ENCODE measurements at regions not wholly inside any gene's neighbourhood (a gene's known extent, or its start where the extent isn't known, plus 50 kb on each side); places are given as distances from the start of the nearest gene placed in this dataset.
A peak's percentile ranks its signal among the peaks of the same experiment; 100 is the strongest.
"Not testable (repeated sequence)": the region's sequence is repeated elsewhere in the genome, so short reads cannot be mapped to it uniquely, and the experiment has no call there.

GRCh38 chr6:26175428-26176181 is 88.4 kb downstream of the HFE start:
- no peak for DNase-seq

DNA sequence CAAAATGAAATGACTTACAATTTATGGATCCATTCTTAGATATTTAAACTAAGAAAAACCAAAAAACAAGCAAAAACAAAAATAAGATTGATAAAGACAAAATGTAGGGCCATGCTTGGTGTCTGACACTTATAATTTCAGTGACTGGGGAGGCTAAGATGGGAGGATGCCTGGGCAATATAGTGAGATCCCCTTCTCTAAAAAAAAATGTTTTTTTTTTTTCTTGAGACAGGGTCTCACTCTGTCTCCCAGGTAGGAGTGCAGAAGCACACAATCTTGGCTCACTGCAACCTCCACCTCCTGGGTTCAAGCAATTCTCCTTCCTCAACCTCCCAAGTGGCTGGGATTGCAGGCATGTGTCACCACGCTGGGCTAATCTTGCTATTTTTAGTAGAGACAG is 92.4 kb downstream of the HFE start:
- no peak for DNase-seq

GRCh38 chr6:26180346-26180745 is 93.1 kb downstream of the HFE start:
- DNase-seq, result no peak

DNA sequence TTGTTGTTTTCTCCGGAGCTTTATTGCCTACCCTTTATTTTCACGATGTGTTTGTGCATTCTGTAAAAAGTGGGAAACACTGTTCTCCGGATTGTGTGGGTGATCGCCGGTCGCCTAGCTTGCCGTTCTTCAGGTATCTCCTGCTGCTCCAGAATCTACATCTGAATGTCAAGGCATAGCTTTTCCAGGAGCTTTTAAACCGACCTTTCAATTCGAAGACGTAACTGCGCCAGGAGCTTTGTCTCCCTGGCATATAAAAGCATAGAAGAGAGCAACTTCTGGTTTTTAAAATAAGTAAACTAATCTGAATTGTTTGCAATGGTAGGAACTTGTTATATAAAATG is 96.0 kb downstream of the HFE start:
- DNase-seq, result no peak

DNA sequence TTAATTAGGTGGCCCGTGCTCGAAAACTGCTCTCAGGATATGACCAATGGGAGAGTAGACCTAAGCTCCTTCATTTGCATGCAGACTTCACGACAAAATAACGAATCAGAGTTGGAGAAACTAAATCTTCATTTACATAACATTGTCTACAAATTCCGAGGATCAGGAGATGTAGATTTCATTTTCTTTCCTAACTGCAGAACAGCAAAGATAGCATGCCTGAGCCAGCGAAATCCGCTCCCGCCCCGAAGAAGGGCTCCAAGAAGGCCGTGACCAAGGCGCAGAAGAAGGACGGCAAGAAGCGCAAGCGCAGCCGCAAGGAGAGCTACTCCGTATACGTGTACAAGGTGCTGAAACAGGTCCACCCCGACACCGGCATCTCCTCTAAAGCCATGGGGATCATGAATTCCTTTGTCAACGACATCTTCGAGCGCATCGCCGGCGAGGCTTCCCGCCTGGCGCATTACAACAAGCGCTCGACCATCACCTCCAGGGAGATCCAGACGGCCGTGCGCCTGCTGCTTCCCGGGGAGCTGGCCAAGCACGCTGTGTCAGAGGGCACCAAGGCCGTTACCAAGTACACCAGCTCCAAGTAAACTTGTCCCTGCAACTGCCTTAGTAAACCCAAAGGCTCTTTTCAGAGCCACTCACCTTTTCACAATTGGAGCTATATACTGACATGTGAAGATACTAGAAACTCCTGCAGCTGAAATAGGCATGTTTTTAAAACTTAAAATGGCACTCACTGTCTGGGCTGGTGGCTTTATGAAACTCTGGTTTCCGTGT is 96.5 kb downstream of the HFE start:
- no peak for DNase-seq

- DNase-seq, result no peak
Measured at GRCh38 chr6:26184367-26184891, 97.2 kb downstream of the HFE start.

DNA sequence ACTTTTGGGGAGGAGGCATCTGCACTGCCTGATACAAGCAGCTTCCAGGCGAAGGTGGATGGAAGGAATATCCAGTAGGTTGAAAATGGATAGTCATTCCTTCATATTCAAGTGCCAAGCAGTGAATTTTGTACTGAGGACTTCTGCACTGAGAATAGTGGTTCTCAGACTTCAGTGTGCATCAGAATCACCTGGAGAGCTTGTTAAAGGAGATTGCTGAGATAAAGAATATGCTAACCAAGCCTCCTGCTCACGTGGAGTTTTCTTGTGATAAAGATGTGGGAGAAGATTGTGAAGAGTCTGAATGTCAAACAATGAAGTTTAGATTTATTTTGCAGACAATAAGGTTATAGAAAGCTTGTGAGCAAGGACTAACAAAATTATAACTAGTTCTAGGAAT is 97.8 kb downstream of the HFE start:
- DNase-seq, result no peak

GRCh38 chr6:26185802-26186201 is 98.6 kb downstream of the HFE start:
- DNase-seq, result no peak

GRCh38 chr6:26186652-26187051 is 99.4 kb downstream of the HFE start:
- DNase-seq, result no peak

DNA sequence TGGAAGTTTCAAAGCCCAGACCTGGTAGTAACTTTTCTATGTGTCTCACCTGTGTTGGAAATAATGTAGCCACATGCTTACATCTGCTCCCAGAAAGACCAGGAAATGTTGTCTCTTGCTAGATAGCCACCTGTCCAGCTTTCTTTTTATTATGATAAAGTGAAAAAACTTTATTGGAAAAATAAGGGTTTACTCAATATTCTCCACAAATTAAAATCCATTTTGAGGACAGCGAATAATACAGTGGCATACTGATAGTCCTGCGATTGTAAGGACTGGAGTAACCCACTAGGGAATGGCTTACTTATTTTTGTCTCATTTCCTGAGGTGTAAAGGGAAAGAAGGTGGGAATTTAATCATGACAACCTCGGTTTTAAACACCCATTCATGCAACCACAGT is 100.1 kb downstream of the HFE start:
- no peak for DNase-seq

DNA sequence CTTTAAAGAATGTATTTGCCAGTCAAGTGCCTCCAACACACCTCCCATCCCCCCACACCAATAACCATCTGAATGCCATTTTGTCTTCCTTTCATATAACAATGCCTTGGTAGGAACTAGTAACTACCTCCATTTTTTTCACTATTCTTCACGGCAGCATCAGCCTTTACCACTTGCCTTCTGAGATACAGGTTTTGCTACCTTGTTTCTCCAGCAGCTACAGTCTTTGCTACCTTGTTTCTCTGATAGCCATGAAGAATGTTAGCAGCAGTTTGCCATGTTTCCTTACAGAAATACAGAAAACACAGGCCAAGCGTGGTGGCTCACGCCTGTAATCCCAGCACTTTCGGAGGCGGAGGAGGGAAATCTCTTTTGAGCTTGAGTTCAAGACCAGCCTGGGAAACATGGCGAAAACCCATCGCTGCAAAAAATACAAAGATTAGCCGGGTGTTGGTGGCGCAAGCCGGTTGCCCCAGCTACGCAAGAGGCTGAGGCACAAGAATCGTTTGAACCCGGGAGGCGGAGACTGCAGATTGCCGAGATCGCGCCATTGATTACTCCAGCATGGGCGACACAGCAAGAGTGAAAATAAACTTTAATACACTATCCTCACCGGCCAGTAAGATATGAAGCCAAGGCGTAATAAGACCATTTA is 100.9 kb downstream of the HFE start:
- peak in 1 of 2 experiments; percentile 53 for DNase-seq

DNA sequence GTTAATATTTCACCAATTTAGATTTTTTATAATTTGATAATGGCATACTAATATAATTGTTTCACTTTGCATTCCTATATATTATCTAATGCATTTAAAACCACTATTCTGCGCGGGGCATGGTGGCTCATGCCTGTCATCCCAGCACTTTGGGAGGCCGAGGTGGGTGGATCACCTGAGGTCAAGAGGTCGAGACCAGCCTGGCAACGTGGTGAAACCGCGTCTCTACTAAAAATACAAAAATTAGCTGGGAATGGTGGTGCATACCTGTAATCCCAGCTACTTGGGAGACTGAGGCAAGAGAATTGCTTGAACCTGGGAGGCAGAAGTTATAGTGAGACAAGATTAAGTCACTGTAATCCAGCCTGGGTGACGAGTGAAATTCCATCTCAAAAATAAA is 104.3 kb downstream of the HFE start:
- DNase-seq, result not testable (repeated sequence)

GRCh38 chr6:26193467-26194328 is 106.5 kb downstream of the HFE start:
- no peak for DNase-seq

DNA sequence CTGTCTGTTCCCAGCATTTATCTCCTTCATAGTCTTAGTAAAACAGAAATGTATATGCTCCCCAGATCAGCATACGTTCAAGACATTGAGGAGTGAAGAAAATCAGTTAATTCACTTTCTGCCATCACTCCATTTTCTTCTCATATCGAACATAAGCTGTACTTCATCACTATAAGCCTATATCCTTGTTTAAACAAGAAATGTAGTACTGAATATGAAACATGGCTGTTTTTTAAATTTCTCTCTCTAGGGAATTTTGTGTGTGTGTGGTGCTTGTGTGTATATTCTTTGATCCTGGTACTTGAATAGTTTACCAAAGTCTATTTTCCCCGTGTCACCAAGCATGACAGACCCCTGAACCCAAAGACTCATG is 107.1 kb downstream of the HFE start:
- no peak for DNase-seq

GRCh38 chr6:26194816-26195375 is 107.7 kb downstream of the HFE start:
- DNase-seq, result no peak

DNA sequence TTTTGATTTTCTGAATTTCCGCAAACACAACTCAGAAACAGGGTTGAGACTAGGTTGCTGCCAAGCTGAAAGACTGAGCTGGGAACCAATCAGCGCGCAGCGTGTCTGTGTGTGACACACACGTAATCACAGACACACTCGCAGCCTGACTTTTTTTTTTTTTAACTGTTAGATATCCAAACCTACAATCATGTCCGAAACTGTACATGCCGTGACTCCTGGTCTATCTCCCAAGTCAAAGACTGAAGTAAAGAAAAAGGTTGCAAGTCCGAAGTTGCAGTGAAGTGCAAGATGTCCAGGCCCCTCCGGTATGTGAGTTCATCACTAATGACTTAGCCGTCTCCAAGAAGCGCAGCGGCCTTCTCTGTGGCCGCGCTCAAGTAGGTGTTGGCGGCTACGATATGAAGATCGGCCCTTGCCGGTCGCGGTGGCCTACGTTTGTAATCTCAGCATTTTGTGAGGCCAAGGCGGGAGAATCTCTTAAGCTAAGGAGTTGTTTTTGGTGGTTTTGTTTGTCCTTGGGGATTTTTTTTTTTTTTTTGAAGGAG is 108.2 kb downstream of the HFE start:
- DNase-seq, result no peak

DNA sequence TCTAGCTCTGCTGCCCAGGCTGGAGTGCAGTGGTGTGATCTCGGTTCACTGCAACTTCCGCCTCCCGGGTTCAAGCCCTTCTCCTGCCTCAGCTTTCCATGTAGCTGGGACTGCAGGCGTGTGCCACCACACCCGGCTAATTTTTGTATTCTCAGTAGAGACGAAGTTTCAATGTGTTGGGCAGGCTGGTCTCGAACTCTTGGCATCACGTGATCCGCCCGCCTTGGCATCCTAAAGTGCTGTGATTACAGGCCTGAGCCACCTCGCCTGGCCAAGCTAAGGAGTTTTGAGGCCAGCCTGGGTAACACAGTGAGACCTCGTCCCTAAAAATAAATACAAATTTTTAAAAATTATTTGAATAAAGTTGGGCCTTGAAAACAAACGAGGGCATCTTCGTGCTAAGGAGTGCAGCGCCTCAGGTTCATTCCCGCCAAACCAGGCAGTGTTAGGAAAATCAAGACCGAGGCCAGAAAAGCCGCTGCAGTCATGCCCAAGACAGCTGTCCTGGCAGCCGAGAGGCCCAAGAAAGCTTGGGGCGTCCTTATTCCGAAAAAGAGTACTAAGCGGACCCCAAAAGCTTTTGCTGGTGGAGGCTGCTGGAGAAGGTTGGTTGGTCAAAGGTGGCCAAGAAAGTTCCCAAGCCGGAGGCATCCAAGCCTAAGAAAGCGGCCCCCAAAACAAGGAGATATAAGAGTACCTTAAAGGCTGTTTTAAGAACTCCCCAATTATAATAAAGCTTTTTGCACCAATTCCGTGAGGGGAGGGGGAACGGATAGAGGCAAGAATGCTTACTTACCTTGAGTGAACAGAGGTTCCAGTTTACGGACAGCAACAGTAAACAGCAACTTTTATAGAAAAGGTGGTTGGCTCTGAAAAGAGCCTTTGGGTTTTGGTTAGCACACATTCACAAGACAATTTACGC is 109.0 kb downstream of the HFE start:
- DNase-seq, result no peak

GRCh38 chr6:26196846-26197635 is 109.8 kb downstream of the HFE start:
- DNase-seq, result peak; percentile 16 to 25

DNA sequence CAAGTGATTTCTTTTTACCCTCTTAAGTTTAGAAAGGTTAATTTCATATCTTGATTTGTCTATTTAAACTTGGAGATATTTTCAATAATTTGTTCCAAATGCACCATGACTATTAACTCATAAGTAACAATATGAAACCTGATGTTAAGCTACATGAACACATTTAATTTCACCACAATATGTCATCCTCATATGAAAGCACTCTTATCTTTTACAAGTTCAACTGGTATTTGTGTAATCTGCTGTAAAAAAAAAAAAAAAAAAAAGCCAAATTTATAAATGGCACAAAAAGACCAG is 110.4 kb downstream of the HFE start:
- no peak for DNase-seq

- peak; percentile 26 to 60 for DNase-seq
Measured at GRCh38 chr6:26197933-26198721, 110.9 kb downstream of the HFE start.

Measured in NCI-H1930 (cell line).